Lower leg skin (tissue), 3 donors: ENCODE measurements at regions not wholly inside any gene's neighbourhood (a gene's known extent, or its start where the extent isn't known, plus 50 kb on each side); places are given as distances from the start of the nearest gene placed in this dataset.

Experiments used
- POLR2A ChIP-seq, 2 donors: fragments of 450-650 bp; IDR thresholded peaks; one replicate each; pipeline ENCODE4 v1.6.1; 2016 to 2017; ENCODE audit warnings: antibody characterized with exemption in 2 of 2, mild to moderate bottlenecking in 1 of 2, moderate library complexity in 1 of 2
- TF ChIP-seq, protein P1 (sequence below), 3 donors: fragments of 450-650 bp; IDR thresholded peaks; one replicate each; pipeline ENCODE4 v1.5.1; 2016; ENCODE audit warnings: antibody characterized with exemption in 3 of 3, mild to moderate bottlenecking in 3 of 3, moderate library complexity in 2 of 3

- TF ChIP-seq, protein P1, sequence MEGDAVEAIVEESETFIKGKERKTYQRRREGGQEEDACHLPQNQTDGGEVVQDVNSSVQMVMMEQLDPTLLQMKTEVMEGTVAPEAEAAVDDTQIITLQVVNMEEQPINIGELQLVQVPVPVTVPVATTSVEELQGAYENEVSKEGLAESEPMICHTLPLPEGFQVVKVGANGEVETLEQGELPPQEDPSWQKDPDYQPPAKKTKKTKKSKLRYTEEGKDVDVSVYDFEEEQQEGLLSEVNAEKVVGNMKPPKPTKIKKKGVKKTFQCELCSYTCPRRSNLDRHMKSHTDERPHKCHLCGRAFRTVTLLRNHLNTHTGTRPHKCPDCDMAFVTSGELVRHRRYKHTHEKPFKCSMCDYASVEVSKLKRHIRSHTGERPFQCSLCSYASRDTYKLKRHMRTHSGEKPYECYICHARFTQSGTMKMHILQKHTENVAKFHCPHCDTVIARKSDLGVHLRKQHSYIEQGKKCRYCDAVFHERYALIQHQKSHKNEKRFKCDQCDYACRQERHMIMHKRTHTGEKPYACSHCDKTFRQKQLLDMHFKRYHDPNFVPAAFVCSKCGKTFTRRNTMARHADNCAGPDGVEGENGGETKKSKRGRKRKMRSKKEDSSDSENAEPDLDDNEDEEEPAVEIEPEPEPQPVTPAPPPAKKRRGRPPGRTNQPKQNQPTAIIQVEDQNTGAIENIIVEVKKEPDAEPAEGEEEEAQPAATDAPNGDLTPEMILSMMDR (IDR thresholded peaks at IDR 0.05): no peak
- TF ChIP-seq POLR2A (IDR thresholded peaks at IDR 0.05): no peak
Observed at GRCh38 chr12:41680155-41680554, 464.5 kb downstream of the GXYLT1 start.
